NCI-H1048 (cell line): ENCODE measurements at regions not wholly inside any gene's neighbourhood (a gene's known extent, or its start where the extent isn't known, plus 50 kb on each side); places are given as distances from the start of the nearest gene placed in this dataset.

Experiments
- DNase-seq: peaks from one replicate; lab custom pipeline; 2025; lab: John Stamatoyannopoulos, UW

DNA sequence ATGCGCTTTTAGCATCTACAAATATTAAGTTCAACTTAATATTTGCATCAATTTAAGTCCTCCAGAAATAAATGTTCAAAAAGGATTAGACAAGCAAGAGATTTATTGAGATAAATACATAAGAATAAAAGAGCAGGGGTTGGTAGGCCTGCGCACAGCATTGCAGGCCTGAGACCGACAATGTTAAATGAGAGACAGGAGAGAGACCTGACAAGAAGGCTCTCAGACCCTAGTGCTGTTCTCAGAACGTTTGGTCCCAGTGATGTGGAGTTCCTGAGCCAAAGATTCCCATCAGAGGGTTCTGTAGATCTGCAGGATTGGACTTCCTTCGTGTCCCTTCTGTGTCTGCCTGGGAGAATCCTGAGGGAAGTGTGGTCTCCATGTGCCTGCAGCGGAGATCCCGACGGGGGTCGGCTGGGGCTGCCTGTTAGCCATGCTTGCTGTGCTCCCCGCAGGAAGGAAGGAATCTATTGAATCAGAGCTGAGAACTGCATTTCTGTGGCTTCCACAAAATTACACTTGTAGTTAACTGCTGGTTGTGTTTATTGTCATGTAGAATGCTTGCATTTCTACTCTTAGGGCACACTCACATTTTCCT is 369.9 kb upstream of the SLC10A2 start:
- no peak for DNase-seq

- no peak for DNase-seq
Observed at GRCh38 chr13:103431856-103432255, 365.6 kb upstream of the SLC10A2 start.

GRCh38 chr13:103430368-103430767 is 364.2 kb upstream of the SLC10A2 start:
- DNase-seq, result no peak

GRCh38 chr13:103410002-103410401 is 343.8 kb upstream of the SLC10A2 start:
- DNase-seq, result no peak

GRCh38 chr13:103406967-103407366 is 340.8 kb upstream of the SLC10A2 start:
- DNase-seq, result no peak

- no peak for DNase-seq
Observed at GRCh38 chr13:103405297-103405696, 339.1 kb upstream of the SLC10A2 start.

- DNase-seq, result no peak
Observed at GRCh38 chr13:103403814-103404213, 337.6 kb upstream of the SLC10A2 start.

DNA sequence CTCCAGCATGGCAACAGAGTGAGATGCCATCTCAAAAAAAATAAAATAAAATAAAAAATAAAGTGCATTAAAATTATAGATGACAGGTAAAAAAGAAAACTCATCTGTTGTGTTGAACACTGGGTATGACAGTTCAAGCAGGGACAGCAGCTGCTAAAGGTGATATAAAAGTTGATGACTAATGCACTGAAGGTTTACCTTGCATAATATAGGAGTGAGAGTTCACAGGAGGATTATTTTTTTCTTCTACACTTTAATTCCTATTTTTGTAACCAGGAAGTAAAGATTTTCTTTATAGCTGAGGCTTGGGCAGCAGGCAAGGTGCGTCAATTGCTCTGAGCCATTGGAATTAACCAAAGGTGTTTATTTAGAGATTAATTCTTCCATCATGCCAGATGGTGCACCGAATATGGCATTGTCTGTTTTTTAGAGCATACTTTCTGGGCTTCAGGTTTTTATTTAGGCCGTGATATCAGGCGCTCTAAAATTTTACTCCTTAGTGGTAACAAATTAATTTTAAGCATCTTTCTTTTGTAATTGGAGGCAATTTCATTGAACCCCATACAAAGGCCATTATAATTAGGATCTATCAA is 337.0 kb upstream of the SLC10A2 start:
- no peak for DNase-seq

DNA sequence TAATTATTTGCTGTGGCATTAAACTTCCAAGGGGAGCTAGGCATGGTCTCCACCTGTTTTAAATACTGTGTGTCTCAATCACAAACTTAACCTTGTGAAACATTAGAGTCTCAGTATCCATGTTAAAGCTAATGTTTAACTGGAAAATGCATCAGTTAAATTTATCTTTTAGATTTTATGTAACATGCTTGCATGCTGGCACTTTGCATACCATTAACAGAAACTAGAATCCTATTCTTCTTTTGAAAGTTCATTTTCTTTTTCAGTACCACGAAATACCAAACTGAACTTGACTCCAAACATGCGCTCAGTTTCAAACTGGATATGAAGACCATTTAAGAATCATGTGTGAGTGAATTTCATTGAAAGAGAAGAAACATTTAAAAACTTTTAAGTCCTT is 328.9 kb upstream of the SLC10A2 start:
- no peak for DNase-seq

GRCh38 chr13:103394618-103395017 is 328.4 kb upstream of the SLC10A2 start:
- DNase-seq, result no peak

DNA sequence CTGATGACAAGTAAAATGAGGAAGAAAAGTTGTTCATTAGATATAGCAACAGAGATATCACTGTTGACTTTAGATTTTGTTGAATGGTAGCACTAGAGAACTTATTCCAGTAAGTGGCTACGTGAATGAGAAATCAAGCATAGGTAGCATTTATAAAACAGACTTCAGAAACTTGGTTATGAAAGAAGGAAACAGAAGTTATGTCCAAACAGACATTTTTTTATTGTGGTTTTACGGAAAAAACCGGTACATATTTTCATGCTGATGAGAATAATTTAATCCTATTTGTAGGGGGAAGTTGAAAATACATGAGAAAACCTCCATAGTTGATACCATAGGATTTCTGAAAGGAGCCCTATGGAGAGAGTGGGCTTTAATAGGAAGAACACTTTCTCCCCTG is 325.7 kb upstream of the SLC10A2 start:
- DNase-seq, result no peak

DNA sequence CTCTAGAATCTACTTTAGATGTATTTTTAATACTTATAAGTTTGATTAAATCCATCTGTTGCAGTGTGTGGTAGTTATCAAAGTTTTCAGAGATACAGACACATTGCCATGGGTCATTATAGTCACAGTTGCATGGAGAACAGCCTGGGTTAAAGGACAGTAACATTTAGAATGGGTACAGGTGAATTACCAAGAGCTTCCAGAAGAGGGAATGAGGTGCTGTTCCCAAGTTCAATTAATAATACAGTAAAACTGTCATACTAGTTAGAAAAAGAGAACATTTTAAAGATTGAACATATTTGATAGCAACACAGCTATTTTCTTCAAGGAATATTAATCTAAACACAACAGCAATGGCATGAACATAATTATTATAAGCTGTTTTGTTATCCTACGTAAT is 322.6 kb upstream of the SLC10A2 start:
- no peak for DNase-seq

- no peak for DNase-seq
Observed at GRCh38 chr13:103386341-103386740, 320.1 kb upstream of the SLC10A2 start.

- no peak for DNase-seq
Observed at GRCh38 chr13:103373916-103374315, 307.7 kb upstream of the SLC10A2 start.

- DNase-seq, result no peak
Observed at GRCh38 chr13:103371271-103371670, 305.1 kb upstream of the SLC10A2 start.

DNA sequence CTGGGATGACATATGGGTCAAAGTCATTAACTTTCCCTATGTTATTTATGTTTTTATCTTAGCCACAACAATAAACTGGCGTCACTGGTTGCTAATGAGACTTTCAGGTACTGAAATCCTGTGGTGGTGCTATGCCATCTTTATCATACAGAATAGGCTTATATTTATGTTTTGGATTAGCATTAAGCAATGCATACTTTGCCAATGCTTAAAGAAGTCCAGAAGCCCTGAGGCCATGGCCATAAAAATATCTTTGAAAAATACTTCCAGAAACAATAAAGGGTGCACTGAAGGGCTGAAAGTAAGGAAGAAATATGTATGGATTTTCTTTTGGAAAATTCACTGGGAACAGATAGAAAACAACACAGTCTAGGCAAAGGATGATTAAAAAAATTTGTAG is 304.6 kb upstream of the SLC10A2 start:
- DNase-seq, result no peak

DNA sequence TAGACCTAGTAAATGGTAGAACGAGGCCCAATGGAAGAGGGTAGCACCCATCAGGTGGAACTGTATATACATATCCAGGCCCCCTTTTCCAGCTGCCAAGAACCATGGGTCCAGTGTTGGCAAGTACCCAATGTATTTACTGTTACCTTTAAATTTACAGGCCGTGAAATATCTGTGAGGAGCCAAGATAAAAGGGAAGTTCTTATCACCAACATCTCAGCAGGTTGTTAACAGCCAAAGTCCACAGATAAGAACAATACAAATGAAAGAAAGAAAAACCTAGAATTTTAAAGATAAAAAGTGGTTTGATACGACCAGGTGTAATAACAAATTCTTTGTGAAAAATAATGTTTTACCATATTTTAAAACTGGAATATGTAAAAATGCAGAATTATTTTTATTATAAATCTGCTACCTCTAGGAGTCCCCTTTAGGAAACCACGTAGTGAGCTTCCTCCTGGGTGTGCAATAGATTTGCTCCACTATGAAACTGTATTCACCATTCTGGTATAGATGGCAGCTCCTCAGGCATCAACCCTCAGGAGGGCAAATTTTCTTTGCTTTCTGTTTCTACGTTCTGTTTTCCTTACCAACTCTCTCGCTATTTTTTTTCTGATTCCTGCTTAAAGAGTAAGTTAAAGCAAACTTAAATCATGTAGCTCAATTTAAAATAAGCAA is 292.2 kb upstream of the SLC10A2 start:
- DNase-seq, result no peak

- DNase-seq, result no peak
Observed at GRCh38 chr13:103356226-103356864, 290.1 kb upstream of the SLC10A2 start.

GRCh38 chr13:103354171-103354570 is 288.0 kb upstream of the SLC10A2 start:
- DNase-seq, result no peak

GRCh38 chr13:103351035-103351828 is 285.0 kb upstream of the SLC10A2 start:
- DNase-seq, result no peak

DNA sequence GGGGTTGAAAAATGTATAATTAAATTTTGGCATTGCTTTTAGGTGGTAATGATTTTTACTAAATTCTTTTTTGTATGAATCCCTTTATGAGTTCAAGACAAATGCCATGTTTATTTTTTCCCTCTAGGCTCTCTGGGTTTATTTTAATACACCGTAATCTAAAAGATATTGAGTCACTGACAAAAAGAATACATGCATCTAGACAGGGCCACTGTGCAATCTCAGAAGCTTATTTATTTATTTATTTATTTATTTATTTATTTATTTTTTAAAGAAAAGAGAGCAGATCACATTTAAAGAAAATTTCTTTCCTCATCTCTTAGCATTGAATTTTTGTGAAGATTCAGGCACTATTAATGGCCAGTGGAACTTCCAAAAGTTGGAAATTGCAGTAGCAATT is 283.9 kb upstream of the SLC10A2 start:
- no peak for DNase-seq

DNA sequence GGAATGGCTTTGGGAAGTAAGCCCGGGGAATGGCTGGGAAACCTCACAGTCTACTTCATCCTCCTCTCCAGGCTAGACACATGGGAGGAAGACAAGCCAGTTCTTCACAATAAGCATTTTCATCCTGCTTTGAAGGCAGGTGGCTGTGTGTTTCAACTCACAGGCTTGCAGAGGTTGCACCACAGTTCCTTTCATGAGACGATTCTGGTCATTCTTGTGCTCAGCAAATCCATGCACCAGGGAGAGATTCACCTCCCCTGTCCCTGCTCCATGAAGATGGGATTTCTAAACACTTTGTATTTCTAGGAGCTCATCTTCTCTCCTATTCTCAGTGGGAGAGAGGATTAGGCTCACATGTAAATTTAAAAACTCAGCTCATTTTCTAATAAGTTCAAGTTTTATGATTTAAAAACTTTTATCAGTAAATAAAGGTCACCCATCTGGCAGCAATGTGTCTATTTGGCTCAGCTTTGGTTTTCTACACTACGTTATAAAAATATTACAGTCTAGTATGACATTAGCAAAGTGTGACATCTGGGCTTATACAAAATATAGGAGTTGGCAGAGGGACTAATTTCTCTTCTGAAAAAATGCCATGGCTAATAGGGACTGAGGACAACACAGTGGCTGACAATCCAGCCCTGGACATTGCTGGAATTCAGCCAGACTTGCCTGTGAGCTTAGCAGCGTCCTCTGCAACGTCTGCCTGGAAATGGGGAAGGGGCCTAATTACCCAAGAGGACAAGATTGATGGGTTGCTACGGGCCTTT is 283.2 kb upstream of the SLC10A2 start:
- no peak for DNase-seq
